DMS 273 (cell line): ENCODE measurements at regions not wholly inside any gene's neighbourhood (a gene's known extent, or its start where the extent isn't known, plus 50 kb on each side); places are given as distances from the start of the nearest gene placed in this dataset.
A peak's percentile ranks its signal among the peaks of the same experiment; 100 is the strongest.
"Not testable (repeated sequence)": the region's sequence is repeated elsewhere in the genome, so short reads cannot be mapped to it uniquely, and the experiment has no call there.

ENCODE experiments used
- DNase-seq: peaks from one replicate; lab custom pipeline; 2025; ENCODE audit not compliant: unreplicated experiment; lab: John Stamatoyannopoulos, UW

- no peak for DNase-seq
Measured at GRCh38 chr5:136492587-136492986, 127.2 kb upstream of the TRPC7 start.

GRCh38 chr5:136491806-136492205, 126.5 kb upstream of the TRPC7 start:
- DNase-seq, result no peak

DNA sequence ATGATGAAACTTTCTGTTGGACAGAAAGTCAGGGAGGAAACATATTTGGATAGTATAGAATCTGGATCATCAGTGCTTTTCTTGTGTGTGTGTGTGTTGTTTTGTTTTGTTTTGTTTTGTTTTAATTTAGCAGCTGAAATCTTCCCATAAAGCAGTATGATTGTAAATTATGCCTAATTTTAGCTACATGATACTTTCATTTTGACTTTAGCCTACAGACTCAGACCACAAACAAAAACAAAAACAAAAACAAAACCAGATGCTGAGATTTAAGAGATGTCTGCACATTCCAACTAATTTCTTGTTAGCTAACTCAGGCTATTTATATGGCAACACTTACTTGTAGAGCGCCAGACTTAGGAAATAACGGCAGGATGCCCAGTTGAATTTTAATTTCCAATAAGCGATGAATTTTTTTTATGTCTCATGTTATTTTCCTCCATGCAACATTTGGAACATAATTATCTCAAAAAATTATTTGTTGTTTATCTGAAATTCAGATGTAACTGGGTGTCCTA, 119.5 kb upstream of the TRPC7 start:
- DNase-seq, result no peak

- peak; percentile 8 for DNase-seq
Measured at GRCh38 chr5:136482206-136482605, 116.9 kb upstream of the TRPC7 start.

- no peak for DNase-seq
Measured at GRCh38 chr5:136474466-136474865, 109.1 kb upstream of the TRPC7 start.

DNA sequence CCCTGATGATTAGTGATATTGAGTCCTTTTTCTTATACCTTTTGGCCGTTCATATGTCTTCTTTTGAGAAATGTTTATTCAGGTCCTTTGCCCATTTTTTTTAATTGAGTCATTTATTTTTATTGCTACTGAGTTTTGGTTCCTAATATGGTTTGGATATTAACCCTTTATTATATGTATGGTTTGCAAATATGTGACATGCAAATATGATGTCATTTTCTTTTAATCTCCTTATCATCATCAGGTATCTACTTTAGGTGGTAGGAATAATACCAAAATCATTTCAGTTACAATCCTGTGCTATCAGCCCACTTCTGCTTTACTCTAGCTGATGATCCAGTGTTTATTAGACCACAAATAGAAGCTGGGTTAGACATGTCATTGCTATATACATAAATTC, 102.3 kb upstream of the TRPC7 start:
- no peak for DNase-seq

- no peak for DNase-seq
Measured at GRCh38 chr5:136466041-136466415, 100.7 kb upstream of the TRPC7 start.

DNA sequence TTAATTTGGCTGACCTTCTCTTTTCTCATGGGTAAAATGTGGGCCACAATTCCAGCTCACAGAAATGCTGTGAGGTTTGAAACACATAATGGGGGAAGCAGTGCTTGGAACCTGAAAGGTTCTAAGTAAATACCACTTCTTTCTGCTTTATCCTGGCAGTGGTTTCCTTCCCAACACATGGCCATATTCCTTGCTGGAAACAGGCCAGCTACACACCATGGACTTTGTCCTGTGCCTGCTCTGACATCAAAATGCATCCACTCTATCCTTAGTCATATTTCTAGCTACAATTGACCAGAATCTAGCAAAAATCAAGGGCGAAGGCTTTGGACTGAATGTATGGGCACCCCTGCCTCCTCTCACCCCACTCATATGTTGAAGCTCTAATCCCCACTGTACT, 93.1 kb upstream of the TRPC7 start:
- no peak for DNase-seq

GRCh38 chr5:136457390-136458013, 92.2 kb upstream of the TRPC7 start:
- no peak for DNase-seq

GRCh38 chr5:136455409-136455808, 90.1 kb upstream of the TRPC7 start:
- no peak for DNase-seq

DNA sequence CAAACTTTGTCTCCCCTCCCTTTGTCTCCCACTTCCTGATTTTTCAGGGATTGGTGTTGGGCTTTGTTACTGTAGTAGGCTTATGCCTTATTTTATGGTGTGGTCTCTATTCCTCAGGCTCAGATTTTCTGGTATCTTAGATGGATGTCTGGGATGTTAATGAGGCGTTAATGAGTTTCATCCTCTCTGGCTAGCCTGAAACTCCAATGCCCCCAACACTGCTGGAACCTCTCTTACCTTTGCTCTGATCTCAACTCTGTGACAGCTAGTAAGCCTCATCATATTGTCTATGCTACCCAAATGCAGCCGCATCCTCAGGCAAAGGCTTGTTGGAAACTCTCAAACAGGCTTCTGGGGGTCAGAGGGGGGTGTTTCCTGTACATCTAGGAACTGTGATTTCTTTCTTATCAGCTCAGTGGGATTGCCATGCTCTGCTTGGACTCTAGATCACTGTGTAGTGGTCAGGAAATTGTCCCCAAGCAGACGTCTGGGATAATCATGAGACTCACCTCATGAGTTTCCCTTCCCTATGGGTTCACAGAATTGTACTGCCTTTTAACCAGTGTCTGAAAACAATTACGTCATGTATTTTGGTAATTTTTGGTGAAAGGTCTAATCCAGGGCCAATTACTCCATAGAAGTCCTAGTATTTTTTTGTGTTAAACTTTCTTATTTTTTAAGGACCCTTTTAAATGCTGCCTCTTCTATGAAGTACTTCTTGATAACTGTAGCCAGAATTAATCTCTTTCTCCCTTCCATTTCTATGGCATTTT, 88.8 kb upstream of the TRPC7 start:
- DNase-seq, result no peak

DNA sequence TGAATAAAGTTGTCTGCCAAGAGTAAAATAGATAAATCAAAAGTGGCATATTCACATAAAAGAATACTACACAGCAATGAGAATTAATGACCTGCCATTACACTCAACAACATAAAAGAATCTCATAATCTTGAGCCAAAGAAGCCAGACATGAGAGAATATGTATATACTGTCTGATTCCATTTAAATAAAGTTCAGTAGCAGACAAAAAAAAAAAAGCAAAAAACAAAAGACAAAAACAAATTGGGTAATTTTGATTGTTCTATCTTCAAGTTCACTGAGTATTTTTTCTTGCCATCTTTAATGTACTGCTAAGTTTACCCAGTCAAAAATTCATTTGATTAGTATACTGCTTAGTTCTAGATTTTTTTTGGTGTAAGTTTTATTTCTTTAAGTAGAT, 87.9 kb upstream of the TRPC7 start:
- DNase-seq, result no peak

GRCh38 chr5:136447576-136447975, 82.2 kb upstream of the TRPC7 start:
- not testable (repeated sequence) for DNase-seq

DNA sequence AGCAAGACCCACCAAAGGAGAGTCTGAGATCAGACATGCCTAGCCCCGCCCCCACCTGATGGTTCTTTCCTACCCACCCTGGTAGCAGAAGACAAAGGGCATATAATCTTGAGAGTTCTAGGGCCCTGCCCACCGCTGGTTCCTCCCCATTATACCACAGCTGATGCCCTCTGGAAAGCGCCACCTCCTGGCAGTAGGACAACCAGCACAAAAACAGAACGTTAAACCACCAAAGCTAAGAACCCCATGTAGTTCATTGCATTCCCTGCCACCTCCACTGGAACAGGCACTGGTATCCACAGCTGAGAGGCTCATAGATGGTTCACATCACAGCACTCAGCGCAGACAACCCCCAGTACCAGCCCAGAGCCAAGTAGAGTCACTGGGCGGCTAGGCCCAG, 81.2 kb upstream of the TRPC7 start:
- no peak for DNase-seq

- DNase-seq, result not testable (repeated sequence)
Measured at GRCh38 chr5:136444099-136444498, 78.8 kb upstream of the TRPC7 start.

GRCh38 chr5:136439367-136439766, 74.0 kb upstream of the TRPC7 start:
- DNase-seq, result no peak

GRCh38 chr5:136435946-136436543, 70.7 kb upstream of the TRPC7 start:
- no peak for DNase-seq

DNA sequence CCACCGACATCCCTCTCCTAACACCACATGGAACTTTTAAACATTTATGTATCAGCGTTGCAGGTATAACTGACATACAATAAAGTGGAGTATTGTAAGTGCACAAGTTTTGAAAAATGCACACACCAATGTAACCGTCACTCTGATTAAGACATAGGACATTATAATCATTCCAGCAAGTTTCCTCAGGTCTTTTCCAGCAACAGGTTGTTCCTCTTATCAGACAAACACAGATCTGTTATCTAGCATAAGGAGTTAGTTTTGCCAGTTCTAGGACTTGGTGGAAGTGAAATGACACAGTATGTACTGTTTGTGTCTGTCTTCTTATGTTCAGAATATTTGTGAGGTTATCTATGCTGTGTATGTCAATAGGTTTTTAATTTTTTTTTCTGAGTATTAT, 69.5 kb upstream of the TRPC7 start:
- no peak for DNase-seq

DNA sequence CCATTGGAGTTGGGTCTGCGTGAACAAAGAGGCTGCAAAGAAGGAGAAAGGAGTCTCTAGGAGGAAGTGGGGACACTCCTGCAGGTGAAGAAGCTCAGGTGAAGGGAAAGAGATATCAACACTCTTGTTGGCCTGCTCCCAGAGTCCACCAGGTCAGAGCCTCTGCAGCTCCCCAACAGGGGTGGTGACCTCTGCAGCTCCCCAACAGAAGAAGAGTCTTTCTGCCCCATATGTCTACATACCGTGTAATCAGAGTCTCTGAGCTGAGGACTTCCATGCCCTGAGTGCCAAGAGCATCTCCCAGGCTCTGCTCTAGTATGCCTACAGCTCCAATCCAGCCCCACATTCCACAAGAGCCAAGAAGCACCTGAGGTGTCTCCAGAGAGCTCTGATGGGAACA, 67.4 kb upstream of the TRPC7 start:
- no peak for DNase-seq

DNA sequence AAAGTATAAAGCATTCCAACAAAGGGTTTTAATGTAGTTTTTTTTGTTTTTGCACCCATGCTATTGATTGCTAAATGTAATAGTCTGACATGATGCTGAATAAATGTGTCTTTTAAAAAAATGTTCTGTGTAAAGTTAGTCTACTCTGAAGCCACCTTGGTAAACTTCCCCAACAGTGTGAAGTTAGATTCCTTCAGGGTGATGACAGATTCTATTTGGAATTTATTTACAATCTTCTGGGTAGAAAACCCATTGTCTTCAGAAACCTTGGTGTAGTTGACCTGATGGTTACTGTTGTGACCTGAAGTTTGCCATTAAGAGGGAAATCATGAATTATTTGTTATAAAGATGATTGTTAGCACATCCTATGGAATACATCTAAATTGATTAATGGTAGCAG, 64.7 kb upstream of the TRPC7 start:
- no peak for DNase-seq

GRCh38 chr5:136427426-136427825, 62.1 kb upstream of the TRPC7 start:
- DNase-seq, result no peak

DNA sequence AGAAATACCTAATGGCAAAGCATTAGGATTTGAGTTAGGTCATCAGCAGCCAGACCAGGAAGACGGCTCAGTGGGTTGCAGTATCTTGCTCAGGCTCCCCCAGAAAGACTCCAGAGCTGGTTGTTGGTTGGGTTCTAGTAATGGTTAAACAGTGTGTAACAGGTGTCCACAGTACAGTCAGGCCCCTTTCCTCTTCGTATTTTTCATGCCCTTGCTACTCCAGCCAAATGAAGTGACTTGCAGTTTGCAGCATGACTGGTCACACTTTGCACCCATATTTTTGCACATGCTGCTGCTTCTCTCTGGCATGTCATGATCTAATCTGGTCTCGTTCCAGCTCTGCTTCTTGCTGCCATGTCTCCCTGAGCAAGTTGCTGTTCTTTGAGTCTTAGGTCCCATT, 60.6 kb upstream of the TRPC7 start:
- no peak for DNase-seq
